HEK293 (cell line): ENCODE measurements at regions not wholly inside any gene's neighbourhood (a gene's known extent, or its start where the extent isn't known, plus 50 kb on each side); places are given as distances from the start of the nearest gene placed in this dataset.

Source experiments
- CTCF ChIA-PET: fragments of 350-600 bp; formaldehyde crosslinking; extraction: SDS; loops from one replicate; lab custom pipeline; 2021; ENCODE audit warnings: antibody characterized with exemption; lab: Yijun Ruan, JAX
- POLR2A ChIA-PET: fragments of 300-600 bp; formaldehyde crosslinking; extraction: SDS; loops from one replicate; lab custom pipeline; 2020; ENCODE audit warnings: antibody characterized with exemption, inconsistent platforms; lab: Yijun Ruan, JAX
- H3K27ac ChIP-seq: fragments of 200-500 bp; sonication (Bioruptor generic); 2 replicates; pipeline ENCODE4 v1.5.1; 2014; ENCODE audit warnings: low read depth, low read length, control low read depth, inconsistent platforms; ENCODE audit errors: extremely low read depth
- H3K36me3 ChIP-seq, 2 experiments: fragments of 200-500 bp in 1 of 2; sonication (Bioruptor generic) in 1 of 2; 1 replicate in 1 of 2; 2 replicates in 1 of 2; pipeline ENCODE4 v1.5.1; 2014 to 2017; ENCODE audit warnings: inconsistent platforms in 2 of 2, low read length in 2 of 2; ENCODE audit not compliant: control insufficient read depth in 2 of 2, insufficient read depth in 1 of 2
- H3K4me1 ChIP-seq: fragments of 200-500 bp; sonication (Bioruptor generic); 2 replicates; pipeline ENCODE4 v1.5.1; 2014; ENCODE audit warnings: mild to moderate bottlenecking, low read length, inconsistent platforms; ENCODE audit not compliant: control insufficient read depth, insufficient read depth
- H3K4me3 ChIP-seq: 2 replicates; pipeline ENCODE4 v1.5.1; 2011; ENCODE audit warnings: low read depth, mild to moderate bottlenecking, control low read depth, low read length, moderate library complexity
- H3K9me3 ChIP-seq: fragments of 200-500 bp; sonication (Bioruptor generic); 2 replicates; pipeline ENCODE4 v1.5.1; 2014; ENCODE audit warnings: low read depth, low read length, inconsistent platforms; ENCODE audit not compliant: control insufficient read depth, insufficient read depth
- HOXA7 ChIP-seq: sonication (generic); formaldehyde crosslinking; IDR thresholded peaks from 2 replicates; pipeline ENCODE4 v1.8.1; 2022; ENCODE audit warnings: missing genetic modification reagents, borderline replicate concordance
- KLF1 ChIP-seq: fragments of 450-650 bp; formaldehyde crosslinking; IDR thresholded peaks from 2 replicates; pipeline ENCODE4 v1.5.1; 2016; ENCODE audit warnings: missing biosample characterization, missing genetic modification characterization
- KLF16 ChIP-seq: fragments of 450-650 bp; formaldehyde crosslinking; IDR thresholded peaks from 2 replicates; pipeline ENCODE4 v1.5.1; 2017; ENCODE audit warnings: missing biosample characterization, missing genetic modification characterization
- KLF9 ChIP-seq: fragments of 450-650 bp; formaldehyde crosslinking; IDR thresholded peaks from 2 replicates; pipeline ENCODE4 v1.5.1; 2016; ENCODE audit warnings: missing biosample characterization, missing genetic modification characterization, low read depth
- OSR2 ChIP-seq: fragments of 450-650 bp; formaldehyde crosslinking; IDR thresholded peaks from 2 replicates; pipeline ENCODE4 v1.5.1; 2016; ENCODE audit warnings: missing biosample characterization, missing genetic modification characterization
- SCRT1 ChIP-seq: fragments of 450-650 bp; formaldehyde crosslinking; IDR thresholded peaks from 2 replicates; pipeline ENCODE4 v1.5.1; 2016; ENCODE audit warnings: missing biosample characterization, missing genetic modification characterization, borderline replicate concordance
- ZBTB21 ChIP-seq: fragments of 450-650 bp; formaldehyde crosslinking; IDR thresholded peaks from 2 replicates; pipeline ENCODE4 v1.5.1; 2017; ENCODE audit warnings: missing biosample characterization, missing genetic modification characterization
- ZNF175 ChIP-seq: fragments of 450-650 bp; formaldehyde crosslinking; IDR thresholded peaks from 2 replicates; pipeline ENCODE4 v1.5.1; 2016; ENCODE audit warnings: missing biosample characterization, missing genetic modification characterization
- ZNF335 ChIP-seq: fragments of 450-650 bp; formaldehyde crosslinking; conservative IDR thresholded peaks from 2 replicates; pipeline ENCODE4 v1.5.1; 2016; ENCODE audit warnings: missing biosample characterization, missing genetic modification characterization
- ZNF354C ChIP-seq: fragments of 450-650 bp; formaldehyde crosslinking; IDR thresholded peaks from 2 replicates; pipeline ENCODE4 v1.5.1; 2016; ENCODE audit warnings: missing biosample characterization, missing genetic modification characterization, low read depth, borderline replicate concordance
- ZNF514 ChIP-seq: fragments of 450-650 bp; formaldehyde crosslinking; IDR thresholded peaks from 2 replicates; pipeline ENCODE4 v1.5.1; 2016; ENCODE audit warnings: missing biosample characterization, missing genetic modification characterization
- ZNF530 ChIP-seq: fragments of 450-650 bp; formaldehyde crosslinking; IDR thresholded peaks from 2 replicates; pipeline ENCODE4 v1.5.1; 2016; ENCODE audit warnings: low read depth, missing biosample characterization, missing genetic modification characterization
- ZNF561 ChIP-seq: fragments of 450-650 bp; IDR thresholded peaks from 2 replicates; pipeline ENCODE4 v1.5.1; 2018; ENCODE audit warnings: missing biosample characterization, missing genetic modification characterization, borderline replicate concordance
- ZNF580 ChIP-seq: fragments of 450-650 bp; formaldehyde crosslinking; IDR thresholded peaks from 2 replicates; pipeline ENCODE4 v1.5.1; 2016; ENCODE audit warnings: missing biosample characterization, missing genetic modification characterization
- ZNF600 ChIP-seq: fragments of 450-650 bp; formaldehyde crosslinking; IDR thresholded peaks from 2 replicates; pipeline ENCODE4 v1.5.1; 2016; ENCODE audit warnings: missing biosample characterization, missing genetic modification characterization
- ZNF629 ChIP-seq: fragments of 450-650 bp; formaldehyde crosslinking; IDR thresholded peaks from 2 replicates; pipeline ENCODE4 v1.5.1; 2017; ENCODE audit warnings: missing biosample characterization, missing genetic modification characterization
- ZNF747 ChIP-seq: fragments of 450-650 bp; formaldehyde crosslinking; IDR thresholded peaks from 2 replicates; pipeline ENCODE4 v1.5.1; 2016; ENCODE audit warnings: missing biosample characterization, missing genetic modification characterization
- ZNF768 ChIP-seq: fragments of 450-650 bp; formaldehyde crosslinking; IDR thresholded peaks from 2 replicates; pipeline ENCODE4 v1.5.1; 2018; ENCODE audit warnings: missing biosample characterization, mild to moderate bottlenecking, missing genetic modification characterization
- ZNF777 ChIP-seq: fragments of 450-650 bp; formaldehyde crosslinking; IDR thresholded peaks from 2 replicates; pipeline ENCODE4 v1.5.1; 2017; ENCODE audit warnings: missing biosample characterization, missing genetic modification characterization, borderline replicate concordance
- TF ChIP-seq, protein P1 (sequence below): fragments of 450-650 bp; formaldehyde crosslinking; IDR thresholded peaks from 2 replicates; pipeline ENCODE4 v1.5.1; 2016; ENCODE audit warnings: missing biosample characterization, missing genetic modification characterization
- TF ChIP-seq, protein P2 (sequence below): fragments of 450-650 bp; formaldehyde crosslinking; IDR thresholded peaks from 2 replicates; pipeline ENCODE4 v1.5.0; 2017; ENCODE audit warnings: missing biosample characterization, missing genetic modification characterization, borderline replicate concordance
- TF ChIP-seq, protein P3 (sequence below): fragments of 450-650 bp; formaldehyde crosslinking; IDR thresholded peaks from 2 replicates; pipeline ENCODE4 v1.5.1; 2017; ENCODE audit warnings: missing biosample characterization, missing genetic modification characterization
- TF ChIP-seq, protein P4 (sequence below): fragments of 450-650 bp; formaldehyde crosslinking; IDR thresholded peaks from 2 replicates; pipeline ENCODE4 v1.5.1; 2016; ENCODE audit warnings: missing biosample characterization, missing genetic modification characterization, borderline replicate concordance

- POLR2A ChIA-PET = interaction anchor here (0.7 kb wide), 1 partner anchor 12 kb away, joined by 3 read pairs; no protein-coding TSS in a partner anchor
- TF ChIP-seq, protein P1, sequence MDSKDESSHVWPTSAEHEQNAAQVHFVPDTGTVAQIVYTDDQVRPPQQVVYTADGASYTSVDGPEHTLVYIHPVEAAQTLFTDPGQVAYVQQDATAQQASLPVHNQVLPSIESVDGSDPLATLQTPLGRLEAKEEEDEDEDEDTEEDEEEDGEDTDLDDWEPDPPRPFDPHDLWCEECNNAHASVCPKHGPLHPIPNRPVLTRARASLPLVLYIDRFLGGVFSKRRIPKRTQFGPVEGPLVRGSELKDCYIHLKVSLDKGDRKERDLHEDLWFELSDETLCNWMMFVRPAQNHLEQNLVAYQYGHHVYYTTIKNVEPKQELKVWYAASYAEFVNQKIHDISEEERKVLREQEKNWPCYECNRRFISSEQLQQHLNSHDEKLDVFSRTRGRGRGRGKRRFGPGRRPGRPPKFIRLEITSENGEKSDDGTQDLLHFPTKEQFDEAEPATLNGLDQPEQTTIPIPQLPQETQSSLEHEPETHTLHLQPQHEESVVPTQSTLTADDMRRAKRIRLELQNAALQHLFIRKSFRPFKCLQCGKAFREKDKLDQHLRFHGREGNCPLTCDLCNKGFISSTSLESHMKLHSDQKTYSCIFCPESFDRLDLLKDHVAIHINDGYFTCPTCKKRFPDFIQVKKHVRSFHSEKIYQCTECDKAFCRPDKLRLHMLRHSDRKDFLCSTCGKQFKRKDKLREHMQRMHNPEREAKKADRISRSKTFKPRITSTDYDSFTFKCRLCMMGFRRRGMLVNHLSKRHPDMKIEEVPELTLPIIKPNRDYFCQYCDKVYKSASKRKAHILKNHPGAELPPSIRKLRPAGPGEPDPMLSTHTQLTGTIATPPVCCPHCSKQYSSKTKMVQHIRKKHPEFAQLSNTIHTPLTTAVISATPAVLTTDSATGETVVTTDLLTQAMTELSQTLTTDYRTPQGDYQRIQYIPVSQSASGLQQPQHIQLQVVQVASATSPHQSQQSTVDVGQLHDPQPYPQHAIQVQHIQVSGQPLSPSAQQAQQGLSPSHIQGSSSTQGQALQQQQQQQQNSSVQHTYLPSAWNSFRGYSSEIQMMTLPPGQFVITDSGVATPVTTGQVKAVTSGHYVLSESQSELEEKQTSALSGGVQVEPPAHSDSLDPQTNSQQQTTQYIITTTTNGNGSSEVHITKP (tag by site-specific recombination) = peak; percentile 83
- peak; percentile 58 for TF ChIP-seq ZNF600 (tag by site-specific recombination)
- TF ChIP-seq ZNF629 = 0 out of 2 replicates have a peak, but pooled peaks have one; percentile 23
- TF ChIP-seq HOXA7 (CRISPR knock-in tag) = no peak
- TF ChIP-seq ZNF335 (tag by site-specific recombination) = 0 out of 2 replicates have a peak, but pooled peaks have one; percentile 42
- no peak overlapping the region for H3K4me3 ChIP-seq
These were observed 121.1 kb upstream of the IL12B start for GRCh38 chr5:159451197-159452052.

DNA sequence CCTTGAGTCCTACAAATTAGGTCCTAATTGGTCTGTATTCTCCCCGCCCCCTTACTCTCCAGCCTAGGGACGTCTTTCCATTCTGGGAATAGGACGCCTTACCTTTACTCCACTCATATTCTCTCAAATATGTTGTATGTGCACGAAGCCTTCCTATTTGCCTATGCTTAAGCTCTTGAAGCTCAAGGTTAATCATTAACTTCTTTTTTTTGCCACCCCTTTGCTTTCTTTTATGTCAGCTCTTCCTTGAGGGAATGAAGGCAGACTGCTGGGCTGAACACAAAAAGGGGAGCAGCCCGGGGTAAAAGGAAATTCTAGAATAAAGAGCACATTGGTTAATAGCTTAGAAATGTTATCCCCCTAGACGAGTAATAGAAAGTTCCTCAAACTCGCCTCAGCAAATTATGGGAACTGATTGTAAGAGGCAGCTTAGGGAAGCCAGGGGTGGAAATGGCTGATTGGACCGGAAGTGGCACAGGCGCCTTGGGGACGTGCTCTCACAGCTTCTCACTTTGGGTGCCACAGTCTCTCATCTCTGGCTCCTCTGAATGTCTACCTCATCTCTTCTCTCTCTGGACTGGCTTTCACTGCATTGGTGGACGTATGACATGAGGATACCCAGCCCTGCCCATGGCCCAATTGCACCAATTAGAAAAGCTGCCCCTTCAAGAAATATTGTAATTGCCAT, 122.3 kb upstream of the IL12B start:
- Histone ChIP-seq H3K36me3 (no peaks in the 10 kb centered on the region), H3K9me3 (no peaks in the 10 kb centered on the region), H3K4me1 (peaks cover 19% of the 10 kb centered on the region), H3K4me3 (no peak overlapping the region), H3K27ac (no peak overlapping the region)
- CTCF ChIA-PET = interaction anchor here (1.3 kb wide), 1 partner anchor 11 kb away, joined by 3 read pairs; no protein-coding TSS in a partner anchor
- POLR2A ChIA-PET = no interaction called here
- TF ChIP-seq ZBTB21 (tag by site-specific recombination) (no peak), ZNF175 (no peak), OSR2 (tag by site-specific recombination) (no peak), ZNF561 (no peak), ZNF354C (tag by site-specific recombination) (no peak), ZNF580 (tag by site-specific recombination) (no peak), ZNF768 (tag by site-specific recombination) (no peak), ZNF514 (tag by site-specific recombination) (no peak), ZNF530 (tag by site-specific recombination) (no peak), KLF1 (tag by site-specific recombination) (no peak), SCRT1 (tag by site-specific recombination) (no peak), KLF16 (no peak), ZNF777 (tag by site-specific recombination) (no peak), ZNF747 (tag by site-specific recombination) (no peak), KLF9 (tag by site-specific recombination) (no peak)
- TF ChIP-seq, protein P2, sequence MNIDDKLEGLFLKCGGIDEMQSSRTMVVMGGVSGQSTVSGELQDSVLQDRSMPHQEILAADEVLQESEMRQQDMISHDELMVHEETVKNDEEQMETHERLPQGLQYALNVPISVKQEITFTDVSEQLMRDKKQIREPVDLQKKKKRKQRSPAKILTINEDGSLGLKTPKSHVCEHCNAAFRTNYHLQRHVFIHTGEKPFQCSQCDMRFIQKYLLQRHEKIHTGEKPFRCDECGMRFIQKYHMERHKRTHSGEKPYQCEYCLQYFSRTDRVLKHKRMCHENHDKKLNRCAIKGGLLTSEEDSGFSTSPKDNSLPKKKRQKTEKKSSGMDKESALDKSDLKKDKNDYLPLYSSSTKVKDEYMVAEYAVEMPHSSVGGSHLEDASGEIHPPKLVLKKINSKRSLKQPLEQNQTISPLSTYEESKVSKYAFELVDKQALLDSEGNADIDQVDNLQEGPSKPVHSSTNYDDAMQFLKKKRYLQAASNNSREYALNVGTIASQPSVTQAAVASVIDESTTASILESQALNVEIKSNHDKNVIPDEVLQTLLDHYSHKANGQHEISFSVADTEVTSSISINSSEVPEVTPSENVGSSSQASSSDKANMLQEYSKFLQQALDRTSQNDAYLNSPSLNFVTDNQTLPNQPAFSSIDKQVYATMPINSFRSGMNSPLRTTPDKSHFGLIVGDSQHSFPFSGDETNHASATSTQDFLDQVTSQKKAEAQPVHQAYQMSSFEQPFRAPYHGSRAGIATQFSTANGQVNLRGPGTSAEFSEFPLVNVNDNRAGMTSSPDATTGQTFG = no peak
- TF ChIP-seq, protein P3, sequence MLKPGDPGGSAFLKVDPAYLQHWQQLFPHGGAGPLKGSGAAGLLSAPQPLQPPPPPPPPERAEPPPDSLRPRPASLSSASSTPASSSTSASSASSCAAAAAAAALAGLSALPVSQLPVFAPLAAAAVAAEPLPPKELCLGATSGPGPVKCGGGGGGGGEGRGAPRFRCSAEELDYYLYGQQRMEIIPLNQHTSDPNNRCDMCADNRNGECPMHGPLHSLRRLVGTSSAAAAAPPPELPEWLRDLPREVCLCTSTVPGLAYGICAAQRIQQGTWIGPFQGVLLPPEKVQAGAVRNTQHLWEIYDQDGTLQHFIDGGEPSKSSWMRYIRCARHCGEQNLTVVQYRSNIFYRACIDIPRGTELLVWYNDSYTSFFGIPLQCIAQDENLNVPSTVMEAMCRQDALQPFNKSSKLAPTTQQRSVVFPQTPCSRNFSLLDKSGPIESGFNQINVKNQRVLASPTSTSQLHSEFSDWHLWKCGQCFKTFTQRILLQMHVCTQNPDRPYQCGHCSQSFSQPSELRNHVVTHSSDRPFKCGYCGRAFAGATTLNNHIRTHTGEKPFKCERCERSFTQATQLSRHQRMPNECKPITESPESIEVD = no peak
- TF ChIP-seq, protein P4, sequence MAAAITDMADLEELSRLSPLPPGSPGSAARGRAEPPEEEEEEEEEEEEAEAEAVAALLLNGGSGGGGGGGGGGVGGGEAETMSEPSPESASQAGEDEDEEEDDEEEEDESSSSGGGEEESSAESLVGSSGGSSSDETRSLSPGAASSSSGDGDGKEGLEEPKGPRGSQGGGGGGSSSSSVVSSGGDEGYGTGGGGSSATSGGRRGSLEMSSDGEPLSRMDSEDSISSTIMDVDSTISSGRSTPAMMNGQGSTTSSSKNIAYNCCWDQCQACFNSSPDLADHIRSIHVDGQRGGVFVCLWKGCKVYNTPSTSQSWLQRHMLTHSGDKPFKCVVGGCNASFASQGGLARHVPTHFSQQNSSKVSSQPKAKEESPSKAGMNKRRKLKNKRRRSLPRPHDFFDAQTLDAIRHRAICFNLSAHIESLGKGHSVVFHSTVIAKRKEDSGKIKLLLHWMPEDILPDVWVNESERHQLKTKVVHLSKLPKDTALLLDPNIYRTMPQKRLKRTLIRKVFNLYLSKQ (tag by site-specific recombination) = no peak

More at GRCh38 chr5:159451197-159452052, 121.1 kb upstream of the IL12B start:
- Histone ChIP-seq H3K36me3 (no peaks in the 10 kb centered on the region), H3K9me3 (no peaks in the 10 kb centered on the region), H3K4me1 (peaks cover 16% of the 10 kb centered on the region), H3K27ac (no peak overlapping the region; the same call in 1 of the 2 replicates)
- CTCF ChIA-PET = interaction anchor here (0.6 to 4.5 kb wide), 12 partner anchors 12 to 535 kb away, joined by 3 to 20 read pairs (median 3); no protein-coding TSS in a partner anchor
